GM23338 (cell line): ENCODE measurements at regions not wholly inside any gene's neighbourhood (a gene's known extent, or its start where the extent isn't known, plus 50 kb on each side); places are given as distances from the start of the nearest gene placed in this dataset.

Experiments used
- ATAC-seq: fragments of 200-7000 bp; cut with Tn5 transposase; 3 replicates; pipeline ENCODE4 v1.9.1; 2020
- DNase-seq: peaks from one replicate; pipeline ENCODE4 v3.0.0-alpha.2; 2015; ENCODE audit warnings: low spot score
- H2AFZ ChIP-seq: fragments of 200-600 bp; sonication (generic); 2 replicates; pipeline ENCODE4 v1.8.0; 2016; ENCODE audit warnings: antibody characterized with exemption, mild to moderate bottlenecking, moderate library complexity
- H3F3A ChIP-seq: fragments of 200-600 bp; sonication (generic); replicated peaks from 2 replicates; pipeline ENCODE4 v1.8.0; 2017; ENCODE audit warnings: antibody characterized with exemption, mixed run types, low read depth
- H3K27ac ChIP-seq: fragments of 200-600 bp; sonication (generic); 2 replicates; pipeline ENCODE4 v1.6.1; 2016; ENCODE audit warnings: low read depth
- H3K27me3 ChIP-seq: fragments of 200-600 bp; sonication (generic); 2 replicates; pipeline ENCODE4 v1.8.0; 2016; ENCODE audit warnings: mild to moderate bottlenecking, mixed run types, moderate library complexity; ENCODE audit not compliant: insufficient read depth
- H3K36me3 ChIP-seq: fragments of 200-600 bp; sonication (generic); 2 replicates; pipeline ENCODE4 v1.8.0; 2016; ENCODE audit warnings: mild to moderate bottlenecking; ENCODE audit not compliant: insufficient read depth
- H3K4me1 ChIP-seq: fragments of 200-600 bp; sonication (generic); 2 replicates; pipeline ENCODE4 v1.8.0; 2016; ENCODE audit warnings: mild to moderate bottlenecking, moderate library complexity; ENCODE audit not compliant: insufficient read depth
- H3K4me2 ChIP-seq: fragments of 200-600 bp; sonication (generic); 2 replicates; pipeline ENCODE4 v1.7.1; 2017; ENCODE audit warnings: mixed run types
- H3K4me3 ChIP-seq: fragments of 200-600 bp; sonication (generic); 2 replicates; pipeline ENCODE4 v1.6.1; 2016; ENCODE audit warnings: mixed run types
- H3K79me2 ChIP-seq: fragments of 200-600 bp; sonication (generic); replicated peaks from 2 replicates; pipeline ENCODE4 v1.8.0; 2017; ENCODE audit warnings: mild to moderate bottlenecking; ENCODE audit not compliant: insufficient read depth
- H3K9me2 ChIP-seq: fragments of 200-600 bp; sonication (generic); 2 replicates; pipeline ENCODE4 v1.8.0; 2017; ENCODE audit not compliant: insufficient read depth
- H4K20me1 ChIP-seq: fragments of 200-600 bp; sonication (generic); replicated peaks from 2 replicates; pipeline ENCODE4 v1.8.0; 2017; ENCODE audit warnings: mild to moderate bottlenecking; ENCODE audit not compliant: insufficient read depth
- H3K27ac Mint-ChIP-seq: 2 replicates; pipeline ENCODE4 v1.8.0; 2020; ENCODE audit warnings: inconsistent platforms, mild to moderate bottlenecking, moderate library complexity, mixed read lengths
- H3K27me3 Mint-ChIP-seq: 3 replicates; pipeline ENCODE4 v1.8.0; 2022; ENCODE audit warnings: low read depth, mild to moderate bottlenecking, moderate library complexity, mixed read lengths, inconsistent platforms; ENCODE audit not compliant: insufficient read depth, poor library complexity
- H3K36me3 Mint-ChIP-seq: 3 replicates; pipeline ENCODE4 v1.8.0; 2021; ENCODE audit warnings: low read depth, mild to moderate bottlenecking, inconsistent platforms, moderate library complexity, mixed read lengths
- H3K4me1 Mint-ChIP-seq: 3 replicates; pipeline ENCODE4 v1.8.0; 2020; ENCODE audit warnings: mild to moderate bottlenecking, inconsistent platforms, mixed read lengths
- H3K4me3 Mint-ChIP-seq: 3 replicates; pipeline ENCODE4 v1.8.0; 2021; ENCODE audit warnings: moderate library complexity, mild to moderate bottlenecking, inconsistent platforms, mixed read lengths
- H3K9me3 Mint-ChIP-seq: 3 replicates; pipeline ENCODE4 v1.8.0; 2020; ENCODE audit warnings: moderate library complexity, mild to moderate bottlenecking, inconsistent platforms, mixed read lengths
- EZH2 ChIP-seq: fragments of 200-600 bp; sonication (generic); IDR thresholded peaks from one replicate; pipeline ENCODE4 v1.8.0; 2017; ENCODE audit warnings: antibody characterized with exemption, mild to moderate bottlenecking, low read depth; ENCODE audit not compliant: unreplicated experiment
- EZH2phosphoT487 ChIP-seq: fragments of 200-600 bp; sonication (generic); IDR thresholded peaks from one replicate; pipeline ENCODE4 v1.8.1; 2018; ENCODE audit warnings: antibody characterized with exemption; ENCODE audit not compliant: unreplicated experiment
- POLR2AphosphoS5 ChIP-seq: IDR thresholded peaks from 2 replicates; pipeline ENCODE4 v1.6.1; 2016; ENCODE audit warnings: antibody characterized with exemption, low read depth
- STAT1 ChIP-seq: IDR thresholded peaks from one replicate; pipeline ENCODE4 v1.6.1; 2016; ENCODE audit warnings: antibody characterized with exemption; ENCODE audit not compliant: unreplicated experiment
- ZNF114 ChIP-seq: fragments of 250-450 bp; sonication (Bioruptor Pico); IDR thresholded peaks from 2 replicates; pipeline ENCODE4 v1.5.0; 2020; ENCODE audit warnings: mild to moderate bottlenecking, moderate library complexity
- ZNF331 ChIP-seq: fragments of 250-450 bp; sonication (Bioruptor Pico); IDR thresholded peaks from 2 replicates; pipeline ENCODE4 v1.5.0; 2020; ENCODE audit warnings: low read depth, mild to moderate bottlenecking, moderate library complexity
- TF ChIP-seq, protein P1 (sequence below): fragments of 250-450 bp; sonication (Bioruptor Pico); IDR thresholded peaks from 2 replicates; pipeline ENCODE4 v1.5.0; 2020; ENCODE audit warnings: mild to moderate bottlenecking, moderate library complexity
- TF ChIP-seq, protein P2 (sequence below): IDR thresholded peaks from one replicate; pipeline ENCODE4 v1.6.1; 2018; ENCODE audit warnings: antibody characterized with exemption; ENCODE audit not compliant: unreplicated experiment
- TF ChIP-seq, protein P3 (sequence below), 2 experiments: fragments of 200-600 bp in 1 of 2; sonication (generic) in 1 of 2; conservative IDR thresholded peaks; 2 replicates each; pipeline versions ENCODE4 v1.5.1 to v1.6.1; 2016 to 2017; ENCODE audit warnings: antibody characterized with exemption in 2 of 2, low read depth in 2 of 2, mild to moderate bottlenecking in 2 of 2, moderate library complexity in 1 of 2

DNA sequence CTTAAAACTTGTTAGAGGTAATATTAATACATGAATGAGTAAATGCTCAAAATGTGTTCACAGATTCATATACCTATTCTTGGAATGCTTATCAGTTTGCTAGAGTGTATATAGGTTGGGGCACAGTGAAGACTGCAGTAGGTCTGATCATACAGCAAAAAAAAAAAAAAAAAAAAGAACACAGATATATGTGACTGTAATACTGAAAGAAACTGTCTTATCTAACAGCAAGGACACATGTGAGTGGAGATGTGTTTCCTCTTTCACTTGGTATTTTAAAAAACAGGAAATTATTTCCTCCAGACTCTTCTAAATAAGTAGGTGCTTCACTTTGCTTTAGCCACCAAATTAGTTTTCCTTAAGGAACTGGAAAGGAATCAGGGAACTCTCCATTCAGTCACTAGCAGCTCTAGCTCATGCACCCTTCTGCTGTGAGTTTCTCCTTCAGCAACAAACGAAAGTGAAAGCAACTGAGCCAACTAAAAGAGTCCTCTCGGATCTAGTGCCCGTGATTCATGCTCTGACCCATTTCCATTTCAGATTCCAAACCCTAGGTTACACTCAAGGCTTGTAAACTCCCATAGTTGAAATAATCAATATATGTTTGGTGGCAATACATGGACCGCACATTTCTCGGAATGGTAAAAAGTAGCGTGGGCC is 98.5 kb downstream of the DSEL start (continued):
- TF ChIP-seq, protein P1, sequence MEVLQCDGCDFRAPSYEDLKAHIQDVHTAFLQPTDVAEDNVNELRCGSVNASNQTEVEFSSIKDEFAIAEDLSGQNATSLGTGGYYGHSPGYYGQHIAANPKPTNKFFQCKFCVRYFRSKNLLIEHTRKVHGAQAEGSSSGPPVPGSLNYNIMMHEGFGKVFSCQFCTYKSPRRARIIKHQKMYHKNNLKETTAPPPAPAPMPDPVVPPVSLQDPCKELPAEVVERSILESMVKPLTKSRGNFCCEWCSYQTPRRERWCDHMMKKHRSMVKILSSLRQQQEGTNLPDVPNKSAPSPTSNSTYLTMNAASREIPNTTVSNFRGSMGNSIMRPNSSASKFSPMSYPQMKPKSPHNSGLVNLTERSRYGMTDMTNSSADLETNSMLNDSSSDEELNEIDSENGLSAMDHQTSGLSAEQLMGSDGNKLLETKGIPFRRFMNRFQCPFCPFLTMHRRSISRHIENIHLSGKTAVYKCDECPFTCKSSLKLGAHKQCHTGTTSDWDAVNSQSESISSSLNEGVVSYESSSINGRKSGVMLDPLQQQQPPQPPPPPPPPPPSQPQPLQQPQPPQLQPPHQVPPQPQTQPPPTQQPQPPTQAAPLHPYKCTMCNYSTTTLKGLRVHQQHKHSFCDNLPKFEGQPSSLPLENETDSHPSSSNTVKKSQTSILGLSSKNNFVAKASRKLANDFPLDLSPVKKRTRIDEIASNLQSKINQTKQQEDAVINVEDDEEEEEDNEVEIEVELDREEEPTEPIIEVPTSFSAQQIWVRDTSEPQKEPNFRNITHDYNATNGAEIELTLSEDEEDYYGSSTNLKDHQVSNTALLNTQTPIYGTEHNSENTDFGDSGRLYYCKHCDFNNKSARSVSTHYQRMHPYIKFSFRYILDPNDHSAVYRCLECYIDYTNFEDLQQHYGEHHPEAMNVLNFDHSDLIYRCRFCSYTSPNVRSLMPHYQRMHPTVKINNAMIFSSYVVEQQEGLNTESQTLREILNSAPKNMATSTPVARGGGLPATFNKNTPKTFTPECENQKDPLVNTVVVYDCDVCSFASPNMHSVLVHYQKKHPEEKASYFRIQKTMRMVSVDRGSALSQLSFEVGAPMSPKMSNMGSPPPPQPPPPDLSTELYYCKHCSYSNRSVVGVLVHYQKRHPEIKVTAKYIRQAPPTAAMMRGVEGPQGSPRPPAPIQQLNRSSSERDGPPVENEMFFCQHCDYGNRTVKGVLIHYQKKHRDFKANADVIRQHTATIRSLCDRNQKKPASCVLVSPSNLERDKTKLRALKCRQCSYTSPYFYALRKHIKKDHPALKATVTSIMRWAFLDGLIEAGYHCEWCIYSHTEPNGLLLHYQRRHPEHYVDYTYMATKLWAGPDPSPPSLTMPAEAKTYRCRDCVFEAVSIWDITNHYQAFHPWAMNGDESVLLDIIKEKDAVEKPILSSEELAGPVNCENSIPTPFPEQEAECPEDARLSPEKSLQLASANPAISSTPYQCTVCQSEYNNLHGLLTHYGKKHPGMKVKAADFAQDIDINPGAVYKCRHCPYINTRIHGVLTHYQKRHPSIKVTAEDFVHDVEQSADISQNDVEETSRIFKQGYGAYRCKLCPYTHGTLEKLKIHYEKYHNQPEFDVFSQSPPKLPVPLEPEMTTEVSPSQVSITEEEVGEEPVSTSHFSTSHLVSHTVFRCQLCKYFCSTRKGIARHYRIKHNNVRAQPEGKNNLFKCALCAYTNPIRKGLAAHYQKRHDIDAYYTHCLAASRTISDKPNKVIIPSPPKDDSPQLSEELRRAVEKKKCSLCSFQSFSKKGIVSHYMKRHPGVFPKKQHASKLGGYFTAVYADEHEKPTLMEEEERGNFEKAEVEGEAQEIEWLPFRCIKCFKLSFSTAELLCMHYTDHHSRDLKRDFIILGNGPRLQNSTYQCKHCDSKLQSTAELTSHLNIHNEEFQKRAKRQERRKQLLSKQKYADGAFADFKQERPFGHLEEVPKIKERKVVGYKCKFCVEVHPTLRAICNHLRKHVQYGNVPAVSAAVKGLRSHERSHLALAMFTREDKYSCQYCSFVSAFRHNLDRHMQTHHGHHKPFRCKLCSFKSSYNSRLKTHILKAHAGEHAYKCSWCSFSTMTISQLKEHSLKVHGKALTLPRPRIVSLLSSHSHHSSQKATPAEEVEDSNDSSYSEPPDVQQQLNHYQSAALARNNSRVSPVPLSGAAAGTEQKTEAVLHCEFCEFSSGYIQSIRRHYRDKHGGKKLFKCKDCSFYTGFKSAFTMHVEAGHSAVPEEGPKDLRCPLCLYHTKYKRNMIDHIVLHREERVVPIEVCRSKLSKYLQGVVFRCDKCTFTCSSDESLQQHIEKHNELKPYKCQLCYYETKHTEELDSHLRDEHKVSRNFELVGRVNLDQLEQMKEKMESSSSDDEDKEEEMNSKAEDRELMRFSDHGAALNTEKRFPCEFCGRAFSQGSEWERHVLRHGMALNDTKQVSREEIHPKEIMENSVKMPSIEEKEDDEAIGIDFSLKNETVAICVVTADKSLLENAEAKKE (CRISPR knock-in tag): no peak
- no peak for TF ChIP-seq ZNF114 (CRISPR knock-in tag)

DNA sequence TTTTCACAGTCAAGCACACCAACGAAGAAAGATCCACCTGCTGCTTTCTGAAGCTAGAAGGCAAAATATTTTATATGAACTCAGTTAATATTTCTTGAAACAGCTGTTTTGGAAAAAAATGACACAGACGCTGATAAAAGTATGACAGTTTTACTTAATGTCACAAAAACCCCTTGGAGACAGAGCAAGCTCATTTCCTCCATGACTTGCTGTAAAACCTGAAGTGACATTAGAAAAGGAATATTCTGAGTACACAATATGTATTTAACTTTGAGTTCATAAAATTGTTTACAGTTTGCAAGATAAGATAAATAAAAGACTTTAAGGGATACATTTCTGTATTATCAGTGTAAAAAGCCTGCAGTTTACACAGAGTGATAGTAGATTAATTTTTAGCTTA is 105.4 kb downstream of the DSEL start:
- ATAC-seq: no peak
- H3K4me2 ChIP-seq: no peak overlapping the region

More for the DNA sequence above, 105.4 kb downstream of the DSEL start:
- Histone ChIP-seq H3K27ac (no peak overlapping the region), H3K4me3 (no peak overlapping the region), H4K20me1 (no peaks in the 10 kb centered on the region), H3K27me3 (no peaks in the 10 kb centered on the region), H3K4me1 (no peaks in the 10 kb centered on the region), H3F3A (no peaks in the 10 kb centered on the region), H2AFZ (no peak overlapping the region), H3K9me2 (no peaks in the 10 kb centered on the region), H3K36me3 (no peaks in the 10 kb centered on the region), H3K79me2 (no peaks in the 10 kb centered on the region)
- Mint-ChIP-seq H3K27ac (no peak overlapping the region), H3K36me3 (no peaks in the 10 kb centered on the region), H3K27me3 (no peaks in the 10 kb centered on the region), H3K9me3 (no peaks in the 10 kb centered on the region), H3K4me1 (no peaks in the 10 kb centered on the region), H3K4me3 (no peak overlapping the region)
- DNase-seq: no peak
- TF ChIP-seq EZH2 (no peak), EZH2phosphoT487 (no peak), ZNF331 (no peak), STAT1 (no peak), POLR2AphosphoS5 (no peak), ZNF114 (CRISPR knock-in tag) (no peak)
- TF ChIP-seq, protein P2, sequence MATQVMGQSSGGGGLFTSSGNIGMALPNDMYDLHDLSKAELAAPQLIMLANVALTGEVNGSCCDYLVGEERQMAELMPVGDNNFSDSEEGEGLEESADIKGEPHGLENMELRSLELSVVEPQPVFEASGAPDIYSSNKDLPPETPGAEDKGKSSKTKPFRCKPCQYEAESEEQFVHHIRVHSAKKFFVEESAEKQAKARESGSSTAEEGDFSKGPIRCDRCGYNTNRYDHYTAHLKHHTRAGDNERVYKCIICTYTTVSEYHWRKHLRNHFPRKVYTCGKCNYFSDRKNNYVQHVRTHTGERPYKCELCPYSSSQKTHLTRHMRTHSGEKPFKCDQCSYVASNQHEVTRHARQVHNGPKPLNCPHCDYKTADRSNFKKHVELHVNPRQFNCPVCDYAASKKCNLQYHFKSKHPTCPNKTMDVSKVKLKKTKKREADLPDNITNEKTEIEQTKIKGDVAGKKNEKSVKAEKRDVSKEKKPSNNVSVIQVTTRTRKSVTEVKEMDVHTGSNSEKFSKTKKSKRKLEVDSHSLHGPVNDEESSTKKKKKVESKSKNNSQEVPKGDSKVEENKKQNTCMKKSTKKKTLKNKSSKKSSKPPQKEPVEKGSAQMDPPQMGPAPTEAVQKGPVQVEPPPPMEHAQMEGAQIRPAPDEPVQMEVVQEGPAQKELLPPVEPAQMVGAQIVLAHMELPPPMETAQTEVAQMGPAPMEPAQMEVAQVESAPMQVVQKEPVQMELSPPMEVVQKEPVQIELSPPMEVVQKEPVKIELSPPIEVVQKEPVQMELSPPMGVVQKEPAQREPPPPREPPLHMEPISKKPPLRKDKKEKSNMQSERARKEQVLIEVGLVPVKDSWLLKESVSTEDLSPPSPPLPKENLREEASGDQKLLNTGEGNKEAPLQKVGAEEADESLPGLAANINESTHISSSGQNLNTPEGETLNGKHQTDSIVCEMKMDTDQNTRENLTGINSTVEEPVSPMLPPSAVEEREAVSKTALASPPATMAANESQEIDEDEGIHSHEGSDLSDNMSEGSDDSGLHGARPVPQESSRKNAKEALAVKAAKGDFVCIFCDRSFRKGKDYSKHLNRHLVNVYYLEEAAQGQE: no peak
- TF ChIP-seq, protein P3, sequence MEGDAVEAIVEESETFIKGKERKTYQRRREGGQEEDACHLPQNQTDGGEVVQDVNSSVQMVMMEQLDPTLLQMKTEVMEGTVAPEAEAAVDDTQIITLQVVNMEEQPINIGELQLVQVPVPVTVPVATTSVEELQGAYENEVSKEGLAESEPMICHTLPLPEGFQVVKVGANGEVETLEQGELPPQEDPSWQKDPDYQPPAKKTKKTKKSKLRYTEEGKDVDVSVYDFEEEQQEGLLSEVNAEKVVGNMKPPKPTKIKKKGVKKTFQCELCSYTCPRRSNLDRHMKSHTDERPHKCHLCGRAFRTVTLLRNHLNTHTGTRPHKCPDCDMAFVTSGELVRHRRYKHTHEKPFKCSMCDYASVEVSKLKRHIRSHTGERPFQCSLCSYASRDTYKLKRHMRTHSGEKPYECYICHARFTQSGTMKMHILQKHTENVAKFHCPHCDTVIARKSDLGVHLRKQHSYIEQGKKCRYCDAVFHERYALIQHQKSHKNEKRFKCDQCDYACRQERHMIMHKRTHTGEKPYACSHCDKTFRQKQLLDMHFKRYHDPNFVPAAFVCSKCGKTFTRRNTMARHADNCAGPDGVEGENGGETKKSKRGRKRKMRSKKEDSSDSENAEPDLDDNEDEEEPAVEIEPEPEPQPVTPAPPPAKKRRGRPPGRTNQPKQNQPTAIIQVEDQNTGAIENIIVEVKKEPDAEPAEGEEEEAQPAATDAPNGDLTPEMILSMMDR (conservative IDR thresholded peaks at IDR 0.05; ENCODE audit: low read depth in 2 of 2): no peak
